Endodermal cell (in vitro differentiated cells): ENCODE measurements at regions not wholly inside any gene's neighbourhood (a gene's known extent, or its start where the extent isn't known, plus 50 kb on each side); places are given as distances from the start of the nearest gene placed in this dataset.

Experiments
- DNase-seq: peaks from one replicate; pipeline ENCODE4 v3.0.0-alpha.2; 2017
- H3K27ac ChIP-seq: 2 replicates; pipeline ENCODE4 v1.5.1; 2013; ENCODE audit warnings: mild to moderate bottlenecking, low read depth, low read length, moderate library complexity
- H3K27me3 ChIP-seq: 2 replicates; pipeline ENCODE4 v1.6.1; 2013; ENCODE audit warnings: mild to moderate bottlenecking, low read length, moderate library complexity; ENCODE audit not compliant: insufficient read depth, control insufficient read depth, poor library complexity, severe bottlenecking
- H3K36me3 ChIP-seq: 2 replicates; pipeline ENCODE4 v1.7.0; 2013; ENCODE audit warnings: mild to moderate bottlenecking, low read length, moderate library complexity; ENCODE audit not compliant: control insufficient read depth, insufficient read depth
- H3K4me1 ChIP-seq: one replicate; pipeline ENCODE4 v1.7.0; 2013; ENCODE audit warnings: low read length; ENCODE audit not compliant: control insufficient read depth, insufficient read depth
- H3K4me3 ChIP-seq: 2 replicates; pipeline ENCODE4 v1.5.1; 2013; ENCODE audit warnings: mild to moderate bottlenecking, low read length, moderate library complexity
- H3K9ac ChIP-seq: 2 replicates; pipeline ENCODE4 v1.6.1; 2013; ENCODE audit warnings: mild to moderate bottlenecking, low read length, moderate library complexity; ENCODE audit not compliant: poor library complexity, severe bottlenecking; ENCODE audit errors: extremely low read depth
- H3K9me3 ChIP-seq: 2 replicates; pipeline ENCODE4 v1.6.1; 2013; ENCODE audit warnings: mild to moderate bottlenecking, low read length, moderate library complexity; ENCODE audit not compliant: control insufficient read depth
- H3K27ac Mint-ChIP-seq: 2 replicates; pipeline ENCODE4 v1.8.0; 2020; ENCODE audit warnings: mixed read lengths
- H3K27me3 Mint-ChIP-seq: 2 replicates; pipeline ENCODE4 v1.8.0; 2021; ENCODE audit warnings: mild to moderate bottlenecking, mixed read lengths; ENCODE audit not compliant: insufficient read depth
- H3K36me3 Mint-ChIP-seq: 2 replicates; pipeline ENCODE4 v1.8.0; 2020; ENCODE audit warnings: low read depth, mixed read lengths
- H3K4me1 Mint-ChIP-seq: 2 replicates; pipeline ENCODE4 v1.8.0; 2020; ENCODE audit warnings: mixed read lengths
- H3K4me3 Mint-ChIP-seq: 2 replicates; pipeline ENCODE4 v1.8.0; 2020; ENCODE audit warnings: mild to moderate bottlenecking, moderate library complexity, mixed read lengths
- H3K9me3 Mint-ChIP-seq: 2 replicates; pipeline ENCODE4 v1.8.0; 2020; ENCODE audit warnings: mild to moderate bottlenecking, mixed read lengths
- CTCF ChIP-seq: fragments of 200-600 bp; sonication (generic); conservative IDR thresholded peaks from 2 replicates; pipeline ENCODE4 v1.5.0; 2021; ENCODE audit warnings: antibody characterized with exemption, mild to moderate bottlenecking
- WGBS, 2 experiments: methylation state at CpG; one replicate each; pipeline versions ENCODE4 v1.1.5 to v1.1.7; 2013; ENCODE audit warnings: missing lambda C conversion rate in 2 of 2, mixed read lengths in 1 of 2; ENCODE audit not compliant: insufficient coverage in 1 of 2, insufficient read length in 1 of 2; 5-methylcytosine and 5-hydroxymethylcytosine counted together

- H3K4me1 ChIP-seq = peaks cover 8% of the 10 kb centered on the region
- Mint-ChIP-seq H3K27me3 (no peaks in the 10 kb centered on the region), H3K27ac (no peak overlapping the region), H3K36me3 (peaks cover 4% of the 10 kb centered on the region), H3K9me3 (peaks cover 7% of the 10 kb centered on the region), H3K4me1 (peaks cover 6% of the 10 kb centered on the region), H3K4me3 (no peak overlapping the region)
- H3K27ac ChIP-seq = no peak overlapping the region
- no peak for TF ChIP-seq CTCF
- no peak for DNase-seq
- no CpG with 5 or more reads among the region's 2 CpGs for WGBS, 2 experiments
- H3K9ac ChIP-seq = no peak overlapping the region
- peaks cover 11% of the 10 kb centered on the region for H3K9me3 ChIP-seq
- H3K36me3 ChIP-seq = no peaks in the 10 kb centered on the region
- no peak overlapping the region for H3K4me3 ChIP-seq
- no peaks in the 10 kb centered on the region for H3K27me3 ChIP-seq
Observed at GRCh38 chr13:75996582-75996981, 360.5 kb downstream of the LMO7 start.

- H3K27me3 Mint-ChIP-seq = no peaks in the 10 kb centered on the region
- H3K36me3 Mint-ChIP-seq = peaks cover 4% of the 10 kb centered on the region
- no peak overlapping the region for H3K27ac Mint-ChIP-seq
- Histone ChIP-seq H3K4me1 (peaks cover 8% of the 10 kb centered on the region), H3K36me3 (no peaks in the 10 kb centered on the region), H3K9ac (no peak overlapping the region), H3K9me3 (peaks cover 11% of the 10 kb centered on the region), H3K27me3 (no peaks in the 10 kb centered on the region), H3K27ac (no peak overlapping the region), H3K4me3 (no peak overlapping the region)
- no peak for DNase-seq
- peaks cover 7% of the 10 kb centered on the region for H3K9me3 Mint-ChIP-seq
- 80 to 94% methylated on average over 1 to 2 of the region's 2 CpGs for WGBS, 2 experiments
- TF ChIP-seq CTCF = no peak
- no peak overlapping the region for H3K4me3 Mint-ChIP-seq
- peaks cover 6% of the 10 kb centered on the region for H3K4me1 Mint-ChIP-seq
Observed at GRCh38 chr13:75995966-75996365, 359.8 kb downstream of the LMO7 start.

- Histone ChIP-seq H3K27ac (no peak overlapping the region), H3K4me3 (no peak overlapping the region), H3K36me3 (no peaks in the 10 kb centered on the region), H3K4me1 (no peaks in the 10 kb centered on the region), H3K9ac (no peak overlapping the region), H3K9me3 (peaks cover 11% of the 10 kb centered on the region), H3K27me3 (no peaks in the 10 kb centered on the region)
- Mint-ChIP-seq H3K36me3 (peaks cover 4% of the 10 kb centered on the region), H3K4me1 (no peaks in the 10 kb centered on the region), H3K27ac (no peak overlapping the region), H3K9me3 (peaks cover 7% of the 10 kb centered on the region), H3K4me3 (no peak overlapping the region), H3K27me3 (no peaks in the 10 kb centered on the region)
- no peak for TF ChIP-seq CTCF
- WGBS, 2 experiments = 95 to 100% methylated on average over 7 to 8 of the region's 8 CpGs
- no peak for DNase-seq
Observed at GRCh38 chr13:75993823-75994222, 357.7 kb downstream of the LMO7 start.
